ENCODE measurements at regions not wholly inside any gene's neighbourhood (a gene's known extent, or its start where the extent isn't known, plus 50 kb on each side); places are given as distances from the start of the nearest gene placed in this dataset.
A peak's percentile ranks its signal among the peaks of the same experiment; 100 is the strongest.

DNA sequence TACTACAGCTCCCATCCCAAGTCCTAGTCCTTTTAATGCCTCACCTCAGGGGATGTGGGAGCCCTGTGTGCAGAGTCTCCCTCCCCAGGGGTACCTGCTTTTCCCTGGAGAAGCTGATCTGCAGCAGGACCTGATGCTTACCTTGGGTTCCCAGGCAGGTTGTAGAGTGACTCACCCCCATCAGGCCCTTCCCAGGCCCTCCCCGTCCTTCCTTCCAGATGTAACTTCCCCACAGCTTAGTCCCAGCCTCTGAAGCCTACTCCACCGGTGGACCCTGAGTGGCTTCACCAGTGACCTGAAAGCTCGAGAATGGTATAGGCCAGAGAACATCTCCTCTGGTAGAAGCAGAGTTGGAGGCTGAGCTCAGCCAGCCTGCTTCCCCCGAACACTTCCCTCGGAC is 254.2 kb upstream of the STT3B start:
- Mint-ChIP-seq H3K9me3 (no peaks in the 10 kb centered on the region), H3K27me3 (ENCODE audit: insufficient read depth) (no peaks in the 10 kb centered on the region; the same call in 1 of the 2 replicates), H3K4me1 (ENCODE audit: low read depth) (peaks cover 37% of the 10 kb centered on the region), H3K27ac (no peak overlapping the region), H3K4me3 (no peak overlapping the region), H3K36me3 (ENCODE audit: low read depth) (no peaks in the 10 kb centered on the region)
- no peak for DNase-seq
- TF ChIP-seq, protein P1, sequence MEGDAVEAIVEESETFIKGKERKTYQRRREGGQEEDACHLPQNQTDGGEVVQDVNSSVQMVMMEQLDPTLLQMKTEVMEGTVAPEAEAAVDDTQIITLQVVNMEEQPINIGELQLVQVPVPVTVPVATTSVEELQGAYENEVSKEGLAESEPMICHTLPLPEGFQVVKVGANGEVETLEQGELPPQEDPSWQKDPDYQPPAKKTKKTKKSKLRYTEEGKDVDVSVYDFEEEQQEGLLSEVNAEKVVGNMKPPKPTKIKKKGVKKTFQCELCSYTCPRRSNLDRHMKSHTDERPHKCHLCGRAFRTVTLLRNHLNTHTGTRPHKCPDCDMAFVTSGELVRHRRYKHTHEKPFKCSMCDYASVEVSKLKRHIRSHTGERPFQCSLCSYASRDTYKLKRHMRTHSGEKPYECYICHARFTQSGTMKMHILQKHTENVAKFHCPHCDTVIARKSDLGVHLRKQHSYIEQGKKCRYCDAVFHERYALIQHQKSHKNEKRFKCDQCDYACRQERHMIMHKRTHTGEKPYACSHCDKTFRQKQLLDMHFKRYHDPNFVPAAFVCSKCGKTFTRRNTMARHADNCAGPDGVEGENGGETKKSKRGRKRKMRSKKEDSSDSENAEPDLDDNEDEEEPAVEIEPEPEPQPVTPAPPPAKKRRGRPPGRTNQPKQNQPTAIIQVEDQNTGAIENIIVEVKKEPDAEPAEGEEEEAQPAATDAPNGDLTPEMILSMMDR (IDR thresholded peaks at IDR 0.05), result no peak

DNA sequence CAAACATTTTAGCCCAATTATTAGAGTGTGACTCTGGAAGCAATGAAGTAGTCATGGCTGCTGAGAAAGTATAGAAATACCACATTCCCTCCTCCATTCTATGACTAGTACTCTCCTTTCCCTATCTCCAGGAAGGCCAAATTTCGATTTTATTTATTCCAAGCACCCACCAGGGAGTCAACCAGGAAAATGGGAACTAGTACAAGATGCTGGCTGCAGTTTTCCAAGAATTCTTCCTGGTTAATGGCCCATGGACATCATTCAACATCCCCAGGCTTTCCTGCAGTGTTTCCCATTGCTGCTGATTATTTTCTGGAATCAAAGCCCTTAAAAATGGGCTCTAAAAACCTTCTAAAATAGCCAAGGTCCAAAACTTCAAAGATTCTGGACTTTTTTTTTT is 247.9 kb upstream of the STT3B start:
- TF ChIP-seq, protein P1 (IDR thresholded peaks at IDR 0.05), result no peak
- H3K4me3 Mint-ChIP-seq, result no peak overlapping the region
- H3K27me3 Mint-ChIP-seq (ENCODE audit: insufficient read depth), result peaks cover 2% of the 10 kb centered on the region; the same call in 1 of the 2 replicates
- no peak for DNase-seq
- H3K4me1 Mint-ChIP-seq (ENCODE audit: low read depth), result peaks cover 14% of the 10 kb centered on the region
- H3K27ac Mint-ChIP-seq, result no peak overlapping the region
- no peaks in the 10 kb centered on the region for H3K36me3 Mint-ChIP-seq (ENCODE audit: low read depth)
- H3K9me3 Mint-ChIP-seq, result no peaks in the 10 kb centered on the region

DNA sequence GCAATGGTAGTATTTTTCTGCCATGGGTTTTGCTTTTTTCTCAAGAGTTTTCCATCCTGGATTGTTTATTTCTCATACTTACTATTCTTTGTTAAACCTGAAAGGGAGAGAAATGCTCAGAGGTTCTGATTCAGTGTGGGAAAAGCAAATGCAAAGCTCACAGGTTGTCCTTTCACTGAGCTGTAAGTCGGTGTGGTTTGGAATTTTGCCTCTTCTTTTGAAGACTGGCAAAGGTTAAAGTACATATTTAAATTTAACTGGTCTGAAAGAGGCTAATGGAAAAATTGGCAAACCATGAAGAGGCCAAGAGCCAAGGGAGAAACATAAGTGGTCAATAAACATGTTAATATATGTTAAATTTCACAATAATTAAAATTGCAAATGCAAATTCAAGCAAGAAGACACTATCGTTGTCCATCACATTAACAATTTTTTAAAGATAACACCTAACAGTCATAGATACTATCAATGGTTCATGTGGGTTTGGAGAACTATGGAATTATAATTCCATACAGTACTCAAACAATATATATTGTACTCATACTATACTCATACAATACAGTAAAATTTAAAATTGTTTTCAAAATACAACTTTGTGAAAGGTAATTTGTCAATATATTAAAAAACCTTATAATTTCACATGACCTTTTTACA is 246.8 kb upstream of the STT3B start:
- no peak overlapping the region for H3K27ac Mint-ChIP-seq
- H3K9me3 Mint-ChIP-seq, result no peaks in the 10 kb centered on the region
- H3K4me1 Mint-ChIP-seq (ENCODE audit: low read depth), result peaks cover 14% of the 10 kb centered on the region
- DNase-seq, result no peak
- H3K36me3 Mint-ChIP-seq (ENCODE audit: low read depth), result no peaks in the 10 kb centered on the region
- TF ChIP-seq, protein P1 (IDR thresholded peaks at IDR 0.05), result no peak
- peaks cover 2% of the 10 kb centered on the region; the same call in 1 of the 2 replicates for H3K27me3 Mint-ChIP-seq (ENCODE audit: insufficient read depth)
- H3K4me3 Mint-ChIP-seq, result no peak overlapping the region

DNA sequence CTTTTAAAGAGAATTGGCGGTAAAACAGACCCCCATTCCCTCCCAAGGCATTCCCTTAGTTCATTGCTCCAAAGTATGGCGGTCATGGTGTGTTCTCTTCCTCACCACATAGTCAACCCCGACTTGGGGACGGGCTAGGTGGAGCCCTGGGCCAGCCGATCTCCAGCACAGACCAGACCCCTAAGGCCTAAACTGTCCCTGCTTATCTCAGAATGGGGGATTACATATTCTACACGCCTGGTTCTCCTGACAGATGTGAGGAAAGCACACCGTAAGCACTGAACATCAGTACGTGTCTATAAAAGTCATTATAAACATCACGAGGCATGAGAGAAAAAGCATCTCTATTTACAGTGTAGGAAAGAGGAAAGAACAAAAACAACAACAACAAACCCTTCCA is 244.5 kb upstream of the STT3B start:
- no peak for DNase-seq
- no peak overlapping the region for H3K27ac Mint-ChIP-seq
- no peaks in the 10 kb centered on the region for H3K9me3 Mint-ChIP-seq
- H3K27me3 Mint-ChIP-seq (ENCODE audit: insufficient read depth), result peaks cover 2% of the 10 kb centered on the region; the same call in 1 of the 2 replicates
- peaks cover 24% of the 10 kb centered on the region for H3K4me1 Mint-ChIP-seq (ENCODE audit: low read depth)
- TF ChIP-seq, protein P1 (IDR thresholded peaks at IDR 0.05), result no peak
- H3K36me3 Mint-ChIP-seq (ENCODE audit: low read depth), result no peaks in the 10 kb centered on the region
- H3K4me3 Mint-ChIP-seq, result no peak overlapping the region

DNA sequence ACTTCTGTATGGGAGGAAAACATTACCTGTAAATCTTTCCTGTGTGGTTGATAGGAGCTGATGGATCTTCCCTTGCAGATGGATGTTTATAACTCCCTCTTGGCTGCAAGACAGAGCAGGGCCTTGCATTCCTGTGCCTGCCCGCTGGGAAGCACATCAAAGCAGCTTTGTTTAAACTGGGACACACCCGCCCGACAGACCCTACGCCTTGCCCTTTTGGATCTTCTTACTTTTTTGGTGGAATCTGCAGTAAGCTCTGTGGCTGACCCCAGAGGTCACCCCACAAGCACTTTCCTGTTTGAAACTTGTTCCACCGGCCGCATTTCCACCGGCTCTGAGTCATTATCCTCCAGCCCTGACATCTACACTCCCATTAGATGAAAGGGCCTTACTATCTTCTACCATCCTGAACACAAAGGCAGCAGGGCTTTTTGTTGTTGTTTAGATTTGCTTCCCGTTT is 244.1 kb upstream of the STT3B start:
- no peaks in the 10 kb centered on the region for H3K36me3 Mint-ChIP-seq (ENCODE audit: low read depth)
- DNase-seq, result peak; percentile 41
- peak overlapping the region; percentile 42 for H3K27ac Mint-ChIP-seq
- H3K4me1 Mint-ChIP-seq (ENCODE audit: low read depth), result peaks cover 26% of the 10 kb centered on the region
- H3K27me3 Mint-ChIP-seq (ENCODE audit: insufficient read depth), result peaks cover 3% of the 10 kb centered on the region; the same call in 1 of the 2 replicates
- H3K4me3 Mint-ChIP-seq, result peak overlapping the region; percentile 19; the same call in 1 of the 2 replicates
- H3K9me3 Mint-ChIP-seq, result no peaks in the 10 kb centered on the region
- TF ChIP-seq, protein P1 (IDR thresholded peaks at IDR 0.05), result no peak
